K562 (cell line): ENCODE measurements at regions not wholly inside any gene's neighbourhood (a gene's known extent, or its start where the extent isn't known, plus 50 kb on each side); places are given as distances from the start of the nearest gene placed in this dataset.

ENCODE experiments used
- BHLHE40 ChIP-seq: IDR thresholded peaks from 2 replicates; pipeline ENCODE4 v1.6.1; 2011; ENCODE audit warnings: low read length, improper control_type of control experiment
- CHD2 ChIP-seq: IDR thresholded peaks from 2 replicates; pipeline ENCODE4 v1.6.1; 2011; ENCODE audit warnings: low read depth, low read length
- EGR1 ChIP-seq: fragments of 450-650 bp; conservative IDR thresholded peaks from 2 replicates; pipeline ENCODE4 v1.6.1; 2017; ENCODE audit warnings: mild to moderate bottlenecking
- FOS ChIP-seq: IDR thresholded peaks from 3 replicates; pipeline ENCODE4 v1.6.1; 2011; ENCODE audit not compliant: insufficient read length; ENCODE audit errors: extremely low read depth
- MEIS2 ChIP-seq: fragments of 450-650 bp; IDR thresholded peaks from 2 replicates; pipeline ENCODE4 v1.6.1; 2014; ENCODE audit warnings: mild to moderate bottlenecking; ENCODE audit not compliant: partially characterized antibody
- RAD21 ChIP-seq, 2 experiments: fragments of 250-450 bp in 1 of 2; fragments of 450-650 bp in 1 of 2; sonication (Bioruptor Pico) in 1 of 2; formaldehyde crosslinking in 1 of 2; IDR thresholded peaks in 1 of 2; conservative IDR thresholded peaks in 1 of 2; 2 replicates each; pipeline versions ENCODE4 v1.4.0 to v1.8.0; 2020 to 2022; ENCODE audit warnings: mild to moderate bottlenecking in 2 of 2, moderate library complexity in 1 of 2
- RFX1 ChIP-seq: fragments of 450-650 bp; IDR thresholded peaks from 2 replicates; pipeline ENCODE4 v1.6.1; 2016; ENCODE audit warnings: mild to moderate bottlenecking, moderate library complexity
- SIN3A ChIP-seq, 2 experiments: fragments of 150-350 bp in 1 of 2; IDR thresholded peaks; 2 replicates each; pipeline ENCODE4 v1.6.1; 2011 to 2016; ENCODE audit warnings: borderline replicate concordance in 2 of 2, low read depth in 2 of 2, low read length in 2 of 2, mild to moderate bottlenecking in 2 of 2, moderate library complexity in 2 of 2; ENCODE audit not compliant: control insufficient read depth in 1 of 2
- TEAD4 ChIP-seq, 2 experiments: sonication (generic) in 1 of 2; formaldehyde crosslinking in 1 of 2; IDR thresholded peaks; 2 replicates each; pipeline versions ENCODE4 v1.6.1 to v1.8.0; 2012 to 2022; ENCODE audit warnings: borderline replicate concordance in 1 of 2, inconsistent platforms in 1 of 2, low read length in 1 of 2, mild to moderate bottlenecking in 1 of 2, missing genetic modification reagents in 1 of 2
- ZNF239 ChIP-seq: fragments of 250-450 bp; sonication (Bioruptor Pico); IDR thresholded peaks from 2 replicates; pipeline ENCODE4 v1.4.0; 2020; ENCODE audit warnings: mild to moderate bottlenecking
- TF ChIP-seq, protein P1 (sequence below): fragments of 450-650 bp; IDR thresholded peaks from 2 replicates; pipeline ENCODE4 v1.6.1; 2016

DNA sequence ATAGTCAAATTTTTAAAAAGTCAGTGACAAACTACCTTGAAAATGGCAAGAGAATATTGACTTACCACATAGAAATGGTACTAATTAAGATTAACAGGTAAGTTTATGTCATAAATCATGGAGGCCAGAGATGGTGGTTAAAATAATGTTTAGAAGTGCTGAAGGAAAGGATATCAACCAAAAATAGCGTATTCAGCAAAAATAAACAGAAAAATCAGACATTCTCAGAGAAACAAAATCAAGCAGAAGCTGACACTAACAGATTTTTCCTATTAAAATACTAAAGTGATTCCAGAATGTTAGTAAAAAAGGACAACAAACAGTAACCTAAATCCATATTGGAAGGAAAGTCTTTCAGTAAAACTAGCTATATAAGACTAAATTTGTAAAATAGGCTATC is 959.9 kb upstream of the CDH10 start:
- TF ChIP-seq FOS = no peak
- no peak for TF ChIP-seq CHD2
- TF ChIP-seq EGR1 = no peak
- TF ChIP-seq, protein P1, sequence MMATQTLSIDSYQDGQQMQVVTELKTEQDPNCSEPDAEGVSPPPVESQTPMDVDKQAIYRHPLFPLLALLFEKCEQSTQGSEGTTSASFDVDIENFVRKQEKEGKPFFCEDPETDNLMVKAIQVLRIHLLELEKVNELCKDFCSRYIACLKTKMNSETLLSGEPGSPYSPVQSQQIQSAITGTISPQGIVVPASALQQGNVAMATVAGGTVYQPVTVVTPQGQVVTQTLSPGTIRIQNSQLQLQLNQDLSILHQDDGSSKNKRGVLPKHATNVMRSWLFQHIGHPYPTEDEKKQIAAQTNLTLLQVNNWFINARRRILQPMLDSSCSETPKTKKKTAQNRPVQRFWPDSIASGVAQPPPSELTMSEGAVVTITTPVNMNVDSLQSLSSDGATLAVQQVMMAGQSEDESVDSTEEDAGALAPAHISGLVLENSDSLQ = no peak
- TF ChIP-seq TEAD4 (IDR thresholded peaks at IDR 0.05; ENCODE audit: low read length) = no peak
- no peak for TF ChIP-seq TEAD4 (CRISPR knock-in tag; IDR thresholded peaks at IDR 0.05; ENCODE audit: borderline replicate concordance)
- TF ChIP-seq RFX1 = no peak
- no peak for TF ChIP-seq BHLHE40
- TF ChIP-seq ZNF239 (CRISPR knock-in tag) = no peak
- TF ChIP-seq RAD21 (CRISPR knock-in tag; conservative IDR thresholded peaks at IDR 0.05 in 1 of 2, IDR thresholded peaks at IDR 0.05 in 1 of 2) = no peak
- TF ChIP-seq MEIS2 = no peak
- no peak for TF ChIP-seq SIN3A (IDR thresholded peaks at IDR 0.05; ENCODE audit: borderline replicate concordance in 2 of 2, control insufficient read depth in 1 of 2, low read depth in 2 of 2, low read length in 2 of 2)
